ENCODE measurements at regions not wholly inside any gene's neighbourhood (a gene's known extent, or its start where the extent isn't known, plus 50 kb on each side); places are given as distances from the start of the nearest gene placed in this dataset.

DNA sequence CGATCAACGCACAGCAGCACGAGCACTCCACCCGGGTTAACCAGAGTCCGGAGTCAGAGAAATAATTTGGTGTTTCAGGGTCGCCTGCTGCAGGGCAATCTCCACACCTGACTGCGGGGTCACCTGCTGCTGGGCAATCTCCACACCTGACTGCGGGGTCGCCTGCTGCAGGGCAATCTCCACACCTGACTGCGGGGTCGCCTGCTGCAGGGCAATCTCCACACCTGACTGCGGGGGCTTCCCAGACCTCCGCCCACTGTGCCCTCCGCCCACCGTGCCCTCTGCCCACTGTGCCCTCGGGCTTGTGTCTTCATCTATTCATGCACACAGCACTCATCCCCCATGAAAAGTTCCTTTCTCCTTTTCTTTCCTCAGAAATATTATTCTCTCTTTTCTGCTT is 500.2 kb upstream of the SALL3 start:
- no peaks in the 10 kb centered on the region for H3K9me3 Mint-ChIP-seq (ENCODE audit: low read depth)
- H3K27ac Mint-ChIP-seq, result no peak overlapping the region
- H3K4me1 Mint-ChIP-seq (ENCODE audit: low read depth), result no peaks in the 10 kb centered on the region
- TF ChIP-seq, protein P1, sequence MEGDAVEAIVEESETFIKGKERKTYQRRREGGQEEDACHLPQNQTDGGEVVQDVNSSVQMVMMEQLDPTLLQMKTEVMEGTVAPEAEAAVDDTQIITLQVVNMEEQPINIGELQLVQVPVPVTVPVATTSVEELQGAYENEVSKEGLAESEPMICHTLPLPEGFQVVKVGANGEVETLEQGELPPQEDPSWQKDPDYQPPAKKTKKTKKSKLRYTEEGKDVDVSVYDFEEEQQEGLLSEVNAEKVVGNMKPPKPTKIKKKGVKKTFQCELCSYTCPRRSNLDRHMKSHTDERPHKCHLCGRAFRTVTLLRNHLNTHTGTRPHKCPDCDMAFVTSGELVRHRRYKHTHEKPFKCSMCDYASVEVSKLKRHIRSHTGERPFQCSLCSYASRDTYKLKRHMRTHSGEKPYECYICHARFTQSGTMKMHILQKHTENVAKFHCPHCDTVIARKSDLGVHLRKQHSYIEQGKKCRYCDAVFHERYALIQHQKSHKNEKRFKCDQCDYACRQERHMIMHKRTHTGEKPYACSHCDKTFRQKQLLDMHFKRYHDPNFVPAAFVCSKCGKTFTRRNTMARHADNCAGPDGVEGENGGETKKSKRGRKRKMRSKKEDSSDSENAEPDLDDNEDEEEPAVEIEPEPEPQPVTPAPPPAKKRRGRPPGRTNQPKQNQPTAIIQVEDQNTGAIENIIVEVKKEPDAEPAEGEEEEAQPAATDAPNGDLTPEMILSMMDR (IDR thresholded peaks at IDR 0.05; ENCODE audit: unreplicated experiment), result no peak
- no peak overlapping the region for H3K4me3 Mint-ChIP-seq (ENCODE audit: low read depth)
- H3K27me3 Mint-ChIP-seq, result no peaks in the 10 kb centered on the region
- H3K36me3 Mint-ChIP-seq (ENCODE audit: insufficient read depth), result no peaks in the 10 kb centered on the region
- DNase-seq (ENCODE audit: low spot score, unreplicated experiment), result no peak

DNA sequence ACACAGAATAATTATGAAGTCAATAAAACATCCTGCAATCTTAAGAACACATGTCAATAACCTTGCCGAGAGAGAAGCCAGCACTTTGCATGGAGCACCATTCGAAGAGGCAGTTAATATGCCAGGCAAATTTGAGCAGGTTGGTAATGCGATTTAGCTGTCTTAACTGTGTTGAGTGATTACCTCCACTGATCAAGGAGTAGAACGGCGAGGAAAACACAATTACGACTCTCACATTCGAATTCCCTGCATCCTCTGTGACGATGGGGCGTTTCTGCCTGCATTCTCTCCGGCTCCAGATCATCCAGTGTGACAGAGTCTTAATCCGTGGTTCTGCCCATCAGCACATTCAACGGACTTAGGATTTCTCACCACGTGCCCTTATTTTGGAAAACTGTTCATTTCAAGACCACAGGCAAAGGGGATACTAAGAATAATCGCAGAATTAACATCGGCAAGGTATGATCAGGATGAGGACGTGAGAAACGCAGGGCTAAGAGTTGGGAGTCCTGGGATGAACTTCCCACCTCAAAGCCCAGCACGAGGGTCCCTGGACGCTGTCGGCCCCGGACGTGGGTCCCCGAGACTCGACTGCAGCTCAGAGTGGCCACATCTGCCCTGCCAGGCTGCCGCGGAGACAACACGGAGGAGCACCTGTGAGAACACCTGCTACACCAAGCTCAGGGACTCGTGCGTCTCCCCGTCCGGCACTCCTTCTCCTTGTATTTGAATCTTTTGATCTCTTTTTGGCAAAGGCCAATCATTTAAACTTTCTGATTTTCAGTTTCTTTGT is 499.2 kb upstream of the SALL3 start:
- no peaks in the 10 kb centered on the region for H3K4me1 Mint-ChIP-seq (ENCODE audit: low read depth)
- H3K36me3 Mint-ChIP-seq (ENCODE audit: insufficient read depth), result no peaks in the 10 kb centered on the region
- DNase-seq (ENCODE audit: low spot score, unreplicated experiment), result no peak
- no peak overlapping the region for H3K4me3 Mint-ChIP-seq (ENCODE audit: low read depth)
- H3K27ac Mint-ChIP-seq, result no peak overlapping the region
- TF ChIP-seq, protein P1 (IDR thresholded peaks at IDR 0.05; ENCODE audit: unreplicated experiment), result no peak
- H3K9me3 Mint-ChIP-seq (ENCODE audit: low read depth), result no peaks in the 10 kb centered on the region
- H3K27me3 Mint-ChIP-seq, result no peaks in the 10 kb centered on the region

DNA sequence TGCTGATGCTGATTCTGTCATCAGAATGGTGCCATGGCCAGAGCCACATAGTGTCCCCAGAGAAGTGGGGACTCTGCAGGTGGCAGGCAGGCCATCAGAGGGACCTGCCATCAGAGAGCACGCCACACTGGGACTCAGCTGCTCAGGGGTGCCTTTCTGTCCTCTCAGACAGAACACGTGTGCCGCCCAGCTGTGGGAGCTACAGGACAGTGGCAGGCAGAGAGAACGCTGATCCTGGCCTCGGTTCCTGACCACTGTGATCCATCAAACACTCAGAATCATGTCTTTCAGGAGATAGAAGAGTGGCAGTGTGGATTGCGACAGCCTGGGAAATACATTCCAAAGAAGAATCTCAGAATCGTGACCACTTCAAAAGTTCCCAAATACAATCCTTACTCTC is 497.2 kb upstream of the SALL3 start:
- Mint-ChIP-seq H3K4me1 (ENCODE audit: low read depth) (peaks cover under 1% of the 10 kb centered on the region), H3K27me3 (no peaks in the 10 kb centered on the region), H3K27ac (no peak overlapping the region), H3K4me3 (ENCODE audit: low read depth) (no peak overlapping the region), H3K36me3 (ENCODE audit: insufficient read depth) (no peaks in the 10 kb centered on the region), H3K9me3 (ENCODE audit: low read depth) (no peaks in the 10 kb centered on the region)
- DNase-seq (ENCODE audit: low spot score, unreplicated experiment), result no peak
- TF ChIP-seq, protein P1 (IDR thresholded peaks at IDR 0.05; ENCODE audit: unreplicated experiment), result no peak

DNA sequence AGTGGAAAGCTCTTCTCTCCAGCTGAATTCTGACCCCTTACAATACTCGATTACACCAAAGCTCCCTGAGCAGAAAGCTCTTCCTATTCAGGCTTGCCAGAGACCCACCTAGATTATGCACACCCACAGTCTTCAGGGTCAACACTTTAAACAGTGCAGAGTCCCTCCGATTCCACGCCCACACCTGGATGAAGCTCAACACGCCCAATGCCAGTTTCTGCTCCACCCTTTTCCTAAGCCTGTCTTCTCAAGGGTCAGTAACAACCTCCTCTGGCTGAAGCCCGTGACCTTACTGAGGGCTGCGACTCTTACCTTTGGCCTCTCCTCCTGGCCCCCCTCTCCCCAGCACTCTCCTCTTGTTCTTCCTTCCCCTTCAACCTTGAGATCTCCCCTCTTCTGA is 492.0 kb upstream of the SALL3 start:
- Mint-ChIP-seq H3K4me3 (ENCODE audit: low read depth) (no peak overlapping the region), H3K9me3 (ENCODE audit: low read depth) (no peaks in the 10 kb centered on the region), H3K4me1 (ENCODE audit: low read depth) (peaks cover 4% of the 10 kb centered on the region), H3K27ac (no peak overlapping the region), H3K27me3 (no peaks in the 10 kb centered on the region), H3K36me3 (ENCODE audit: insufficient read depth) (peaks cover 2% of the 10 kb centered on the region)
- no peak for DNase-seq (ENCODE audit: low spot score, unreplicated experiment)
- TF ChIP-seq, protein P1 (IDR thresholded peaks at IDR 0.05; ENCODE audit: unreplicated experiment), result no peak

DNA sequence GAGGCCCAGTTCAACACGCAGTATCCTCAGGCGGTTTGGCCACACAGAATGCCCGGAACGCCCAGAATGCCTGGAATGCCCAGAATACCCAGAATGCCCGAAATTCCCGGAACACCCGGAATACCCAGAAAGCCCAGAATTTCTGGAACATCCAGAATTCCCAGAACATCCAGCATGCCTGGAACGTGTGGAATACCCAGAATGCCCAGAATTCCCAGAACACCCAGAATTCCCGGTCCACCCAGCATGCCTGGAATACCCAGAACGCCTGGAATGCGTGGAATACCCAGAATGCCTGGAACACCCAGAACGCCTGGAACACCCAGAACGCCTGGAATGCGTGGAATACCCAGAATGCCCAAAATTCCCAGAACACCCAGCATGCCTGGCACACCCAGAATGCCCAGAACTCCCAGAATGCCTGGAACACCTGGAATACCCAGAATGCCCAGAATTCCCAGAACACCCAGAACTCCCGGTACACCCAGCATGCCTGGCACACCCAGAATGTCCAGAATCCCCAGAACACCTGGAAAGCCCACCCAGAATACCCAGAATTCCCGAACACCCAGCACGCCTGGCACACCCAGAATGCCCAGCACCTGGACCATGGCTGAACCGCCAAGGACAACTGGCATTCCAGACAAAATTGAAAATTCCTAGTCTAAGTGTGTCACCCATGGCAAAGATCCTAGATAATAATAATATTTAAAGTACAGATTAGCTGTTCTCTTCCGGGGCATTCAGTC is 487.4 kb upstream of the SALL3 start:
- no peak overlapping the region for H3K4me3 Mint-ChIP-seq (ENCODE audit: low read depth)
- no peaks in the 10 kb centered on the region for H3K27me3 Mint-ChIP-seq
- TF ChIP-seq, protein P1 (IDR thresholded peaks at IDR 0.05; ENCODE audit: unreplicated experiment), result no peak
- H3K9me3 Mint-ChIP-seq (ENCODE audit: low read depth), result no peaks in the 10 kb centered on the region
- no peak overlapping the region for H3K27ac Mint-ChIP-seq
- H3K4me1 Mint-ChIP-seq (ENCODE audit: low read depth), result peaks cover 4% of the 10 kb centered on the region
- peaks cover 2% of the 10 kb centered on the region for H3K36me3 Mint-ChIP-seq (ENCODE audit: insufficient read depth)
- no peak for DNase-seq (ENCODE audit: low spot score, unreplicated experiment)
